HCT116 (cell line): ENCODE measurements at regions not wholly inside any gene's neighbourhood (a gene's known extent, or its start where the extent isn't known, plus 50 kb on each side); places are given as distances from the start of the nearest gene placed in this dataset.

Experiments
- ATAC-seq: fragments of 200-7000 bp; cut with Tn5 transposase; 2 replicates; pipeline ENCODE4 v1.9.1; 2020; ENCODE audit warnings: mild to moderate bottlenecking, moderate library complexity
- BruUV-seq: library from RNA; stranded (reverse); fragments of 400-500 nt; replicated peaks from 2 replicates; lab custom pipeline; 2021; lab: Mats Ljungman, UMichigan
- CTCF ChIA-PET: fragments of 300-600 bp; sonication (Branson Sonifier 250); formaldehyde crosslinking; loops from one replicate; lab custom pipeline; 2021; ENCODE audit warnings: antibody characterized with exemption; lab: Charles Lee
- POLR2A ChIA-PET: fragments of 300-600, 350-600 bp; sonication (Branson Sonifier 250); formaldehyde crosslinking; loops from one replicate; lab custom pipeline; 2021; ENCODE audit warnings: antibody characterized with exemption; lab: Charles Lee
- RAD21 ChIA-PET, 2 experiments: fragments of 300-600 bp; sonication (Branson Sonifier 250); formaldehyde crosslinking; loops; one replicate each; lab custom pipeline; 2023; ENCODE audit warnings: low total read pairs in 2 of 2; ENCODE audit not compliant: uncharacterized antibody in 2 of 2, unreplicated experiment in 2 of 2, low non-redundant PET in 1 of 2; lab: Charles Lee
- DNase-seq: peaks from one replicate; pipeline ENCODE4 v3.0.0-alpha.2; 2010; ENCODE audit warnings: low read depth, low spot score
- H2AFZ ChIP-seq: fragments of 200-600 bp; shearing (Covaris generic), sonication (generic); 2 replicates; pipeline ENCODE4 v1.6.1; 2017; ENCODE audit warnings: low read depth, mixed run types, mixed read lengths, antibody characterized with exemption, low read length; ENCODE audit not compliant: poor library complexity, severe bottlenecking
- H3K27ac ChIP-seq: 2 replicates; pipeline ENCODE4 v1.5.1; 2012; ENCODE audit warnings: low read depth, low read length
- H3K27me3 ChIP-seq: fragments of 200-600 bp; sonication (generic); 2 replicates; pipeline ENCODE4 v1.6.1; 2016; ENCODE audit warnings: mixed run types, low read length, mixed read lengths; ENCODE audit not compliant: insufficient read depth
- H3K36me3 ChIP-seq, 2 experiments: fragments of 200-500 bp in 1 of 2; fragments of 200-600 bp in 1 of 2; sonication (Bioruptor generic) in 1 of 2; sonication (generic) in 1 of 2; 2 replicates each; pipeline versions ENCODE4 v1.5.1 to v1.6.1; 2014 to 2016; ENCODE audit warnings: low read length in 2 of 2, inconsistent platforms in 1 of 2, mixed read lengths in 1 of 2, mixed run types in 1 of 2; ENCODE audit not compliant: insufficient read depth in 2 of 2, control insufficient read depth in 1 of 2
- H3K4me1 ChIP-seq, 2 experiments: fragments of 200-600 bp in 1 of 2; sonication (generic) in 1 of 2; 2 replicates each; pipeline versions ENCODE4 v1.5.1 to v1.6.1; 2012 to 2017; ENCODE audit warnings: low read length in 2 of 2, inconsistent platforms in 1 of 2, mild to moderate bottlenecking in 1 of 2, mixed read lengths in 1 of 2, mixed run types in 1 of 2, moderate library complexity in 1 of 2; ENCODE audit not compliant: insufficient read depth in 2 of 2, control insufficient read depth in 1 of 2
- H3K4me2 ChIP-seq: fragments of 200-600 bp; sonication (generic); 2 replicates; pipeline ENCODE4 v1.6.1; 2017; ENCODE audit warnings: mixed run types, low read length, mixed read lengths
- H3K4me3 ChIP-seq, 2 experiments: fragments of 200-600 bp in 1 of 2; sonication (generic) in 1 of 2; replicated peaks in 1 of 2; 2 replicates each; pipeline ENCODE4 v1.5.1; 2011 to 2016; ENCODE audit warnings: low read length in 2 of 2, control low read depth in 1 of 2, low read depth in 1 of 2, mild to moderate bottlenecking in 1 of 2, mixed read lengths in 1 of 2, mixed run types in 1 of 2
- H3K79me2 ChIP-seq: fragments of 200-600 bp; sonication (generic); 2 replicates; pipeline ENCODE4 v1.6.1; 2017; ENCODE audit warnings: mild to moderate bottlenecking, mixed run types, low read length, moderate library complexity, mixed read lengths; ENCODE audit not compliant: insufficient read depth
- H3K9ac ChIP-seq: fragments of 200-600 bp; sonication (generic); 2 replicates; pipeline ENCODE4 v1.6.1; 2016; ENCODE audit warnings: low read length, mixed read lengths
- H3K9me2 ChIP-seq: fragments of 200-600 bp; sonication (generic), shearing (Covaris generic); 2 replicates; pipeline ENCODE4 v1.6.1; 2017; ENCODE audit warnings: mixed run types, mild to moderate bottlenecking, moderate library complexity; ENCODE audit not compliant: insufficient read depth
- H3K9me3 ChIP-seq, 2 experiments: fragments of 200-500 bp in 1 of 2; fragments of 200-600 bp in 1 of 2; sonication (Bioruptor generic) in 1 of 2; sonication (generic) in 1 of 2; 2 replicates each; pipeline ENCODE4 v1.6.1; 2014 to 2017; ENCODE audit warnings: low read length in 2 of 2, mixed read lengths in 2 of 2, inconsistent platforms in 1 of 2, low read depth in 1 of 2, mild to moderate bottlenecking in 1 of 2, mixed run types in 1 of 2, moderate library complexity in 1 of 2; ENCODE audit not compliant: control insufficient read depth in 1 of 2, insufficient read depth in 1 of 2
- H4K20me1 ChIP-seq: fragments of 200-600 bp; sonication (generic), shearing (Covaris generic); 2 replicates; pipeline ENCODE4 v1.6.1; 2017; ENCODE audit warnings: mixed run types, mild to moderate bottlenecking, moderate library complexity; ENCODE audit not compliant: insufficient read depth
- CBX3 ChIP-seq: IDR thresholded peaks from 2 replicates; pipeline ENCODE4 v1.6.1; 2012; ENCODE audit warnings: low read depth
- CEBPB ChIP-seq: IDR thresholded peaks from 2 replicates; pipeline ENCODE4 v1.6.1; 2012; ENCODE audit warnings: low read depth
- EGR1 ChIP-seq: IDR thresholded peaks from 2 replicates; pipeline ENCODE4 v1.6.1; 2012; ENCODE audit warnings: low read depth
- ELF1 ChIP-seq: IDR thresholded peaks from 2 replicates; pipeline ENCODE4 v1.6.1; 2012; ENCODE audit warnings: low read depth, borderline replicate concordance
- FOSL1 ChIP-seq: IDR thresholded peaks from 2 replicates; pipeline ENCODE4 v1.6.1; 2012; ENCODE audit warnings: low read depth
- RAD21 ChIP-seq: IDR thresholded peaks from 2 replicates; pipeline ENCODE4 v1.6.1; 2012; ENCODE audit warnings: low read depth, mild to moderate bottlenecking
- REST ChIP-seq: IDR thresholded peaks from 2 replicates; pipeline ENCODE4 v1.6.1; 2012; ENCODE audit warnings: low read depth
- SIN3A ChIP-seq: IDR thresholded peaks from 2 replicates; pipeline ENCODE4 v1.6.1; 2012; ENCODE audit warnings: low read depth
- SP1 ChIP-seq: IDR thresholded peaks from 2 replicates; pipeline ENCODE4 v1.6.1; 2012; ENCODE audit warnings: low read depth
- SRF ChIP-seq: IDR thresholded peaks from 2 replicates; pipeline ENCODE4 v1.6.1; 2012; ENCODE audit warnings: low read depth
- TCF7L2 ChIP-seq: IDR thresholded peaks from 2 replicates; pipeline ENCODE4 v1.7.0; 2011; ENCODE audit warnings: borderline replicate concordance, inconsistent platforms; ENCODE audit not compliant: insufficient read depth, insufficient read length; ENCODE audit errors: extremely low read depth
- ZBTB33 ChIP-seq: IDR thresholded peaks from 2 replicates; pipeline ENCODE4 v1.6.1; 2011; ENCODE audit warnings: mild to moderate bottlenecking, low read length, moderate library complexity; ENCODE audit not compliant: insufficient replicate concordance; ENCODE audit errors: extremely low read depth
- ZFX ChIP-seq: fragments of 450-650 bp; IDR thresholded peaks from 2 replicates; pipeline ENCODE4 v1.6.1; 2017
- intact Hi-C: fragments of 100-400 bp; cut with micrococcal nuclease; formaldehyde crosslinking; loops from 2 replicates; pipeline ENCODE4 v1.10.0; 2022
- TF ChIP-seq, protein P1 (sequence below), 3 experiments: fragments of 200-600 bp in 1 of 3; sonication (generic) in 1 of 3; IDR thresholded peaks in 2 of 3; conservative IDR thresholded peaks in 1 of 3; 2 replicates each; pipeline ENCODE4 v1.5.1; 2012 to 2017; ENCODE audit warnings: low read depth in 2 of 3, low read length in 2 of 3, antibody characterized with exemption in 1 of 3, borderline replicate concordance in 1 of 3, control low read depth in 1 of 3, mild to moderate bottlenecking in 1 of 3, mixed read lengths in 1 of 3, mixed run types in 1 of 3, moderate library complexity in 1 of 3; ENCODE audit not compliant: insufficient read depth in 1 of 3

DNA sequence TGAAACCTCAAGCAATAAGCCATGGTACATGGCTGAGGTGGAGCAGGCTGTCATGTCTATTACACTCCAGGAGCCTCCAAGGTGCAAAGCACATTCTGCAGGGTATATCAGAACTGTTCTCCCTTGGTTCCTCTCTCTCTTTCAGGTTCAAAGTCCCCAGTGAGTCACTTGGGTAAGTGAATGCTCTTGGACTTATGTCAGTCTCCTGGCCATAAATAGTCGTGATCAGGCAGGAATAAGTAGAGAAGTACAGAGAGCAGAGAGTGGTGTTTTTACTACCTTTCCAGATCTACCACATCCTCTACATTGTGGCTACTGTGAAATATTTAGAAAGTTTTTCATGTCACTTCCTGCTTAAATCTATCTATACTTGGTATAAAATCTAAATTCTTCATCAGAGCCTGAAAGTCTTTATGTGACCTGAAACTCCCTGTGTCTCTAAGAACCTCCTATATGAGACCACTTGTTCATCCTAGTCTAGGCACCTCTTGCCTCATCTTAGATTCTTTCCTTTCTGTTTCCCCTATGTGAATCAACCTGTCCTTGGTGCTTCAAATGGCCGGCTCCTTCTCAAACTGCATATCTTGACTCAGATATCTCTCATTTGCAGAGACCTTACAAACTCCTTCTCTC, 1077.6 kb upstream of the MAP3K7 start:
- Histone ChIP-seq H3K4me1 (no peaks in the 10 kb centered on the region), H4K20me1 (no peaks in the 10 kb centered on the region), H3K9ac (no peak overlapping the region), H3K27ac (no peak overlapping the region), H3K9me3 (peaks cover 6 to 19% of the 10 kb centered on the region in 2 experiments; a peak in 2 of 4 replicates), H3K79me2 (no peaks in the 10 kb centered on the region), H2AFZ (no peak overlapping the region), H3K27me3 (no peaks in the 10 kb centered on the region), H3K4me2 (no peak overlapping the region), H3K4me3 (no peak overlapping the region), H3K9me2 (no peaks in the 10 kb centered on the region), H3K36me3 (no peaks in the 10 kb centered on the region)
- ChIA-PET CTCF (no interaction called here), RAD21 (no interaction called here), POLR2A (no interaction called here)
- BruUV-seq: no TSS peak
- TF ChIP-seq, protein P1, sequence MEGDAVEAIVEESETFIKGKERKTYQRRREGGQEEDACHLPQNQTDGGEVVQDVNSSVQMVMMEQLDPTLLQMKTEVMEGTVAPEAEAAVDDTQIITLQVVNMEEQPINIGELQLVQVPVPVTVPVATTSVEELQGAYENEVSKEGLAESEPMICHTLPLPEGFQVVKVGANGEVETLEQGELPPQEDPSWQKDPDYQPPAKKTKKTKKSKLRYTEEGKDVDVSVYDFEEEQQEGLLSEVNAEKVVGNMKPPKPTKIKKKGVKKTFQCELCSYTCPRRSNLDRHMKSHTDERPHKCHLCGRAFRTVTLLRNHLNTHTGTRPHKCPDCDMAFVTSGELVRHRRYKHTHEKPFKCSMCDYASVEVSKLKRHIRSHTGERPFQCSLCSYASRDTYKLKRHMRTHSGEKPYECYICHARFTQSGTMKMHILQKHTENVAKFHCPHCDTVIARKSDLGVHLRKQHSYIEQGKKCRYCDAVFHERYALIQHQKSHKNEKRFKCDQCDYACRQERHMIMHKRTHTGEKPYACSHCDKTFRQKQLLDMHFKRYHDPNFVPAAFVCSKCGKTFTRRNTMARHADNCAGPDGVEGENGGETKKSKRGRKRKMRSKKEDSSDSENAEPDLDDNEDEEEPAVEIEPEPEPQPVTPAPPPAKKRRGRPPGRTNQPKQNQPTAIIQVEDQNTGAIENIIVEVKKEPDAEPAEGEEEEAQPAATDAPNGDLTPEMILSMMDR (IDR thresholded peaks at IDR 0.05 in 2 of 3, conservative IDR thresholded peaks at IDR 0.05 in 1 of 3; ENCODE audit: borderline replicate concordance in 1 of 3, insufficient read depth in 1 of 3, low read depth in 2 of 3, low read length in 2 of 3): no peak
- TF ChIP-seq SP1: no peak
- TF ChIP-seq CBX3: no peak
- TF ChIP-seq ZBTB33: no peak
- no peak for TF ChIP-seq SRF
- no peak for TF ChIP-seq FOSL1
- TF ChIP-seq CEBPB: no peak
- TF ChIP-seq TCF7L2: no peak
- no peak for TF ChIP-seq EGR1
- TF ChIP-seq ELF1: no peak
- TF ChIP-seq RAD21: no peak
- no peak for TF ChIP-seq REST
- TF ChIP-seq ZFX: no peak
- TF ChIP-seq SIN3A: no peak
- no peak for DNase-seq
- no peak for ATAC-seq
- intact Hi-C loops: no loop called here
